ENCODE measurements at regions not wholly inside any gene's neighbourhood (a gene's known extent, or its start where the extent isn't known, plus 50 kb on each side); places are given as distances from the start of the nearest gene placed in this dataset.

- H3K27ac ChIP-seq, result no peak overlapping the region
- no peaks in the 10 kb centered on the region for H3K27me3 ChIP-seq
- H3K4me3 ChIP-seq, result no peak overlapping the region
- TF ChIP-seq POLR2A (IDR thresholded peaks at IDR 0.05), result no peak
- no peak for TF ChIP-seq CTCF (IDR thresholded peaks at IDR 0.05)
- no peaks in the 10 kb centered on the region for H3K4me1 ChIP-seq (replicated peaks in 1 of 2)
- DNase-seq, result no peak
- intact Hi-C loops (cut with DNase I), result no loop called here
- H3K36me3 ChIP-seq (replicated peaks in 1 of 2), result no peaks in the 10 kb centered on the region
- no peaks in the 10 kb centered on the region for H3K9me3 ChIP-seq (replicated peaks in 1 of 3)
Measured at GRCh38 chr4:32340591-32340990, 1620.4 kb downstream of the PCDH7 start.

GRCh38 chr4:32341342-32341741 lies 1621.2 kb downstream of the PCDH7 start:
- intact Hi-C loops (cut with DNase I), result no loop called here
- no peaks in the 10 kb centered on the region for H3K36me3 ChIP-seq (replicated peaks in 1 of 2)
- no peak overlapping the region for H3K4me3 ChIP-seq
- no peaks in the 10 kb centered on the region for H3K9me3 ChIP-seq (replicated peaks in 1 of 3)
- TF ChIP-seq CTCF (IDR thresholded peaks at IDR 0.05) (no peak), POLR2A (IDR thresholded peaks at IDR 0.05) (no peak)
- H3K4me1 ChIP-seq (replicated peaks in 1 of 2), result no peaks in the 10 kb centered on the region
- DNase-seq, result no peak
- WGBS, 4 donors, result 56 to 67% (median 62%) methylated on average over 1 of the region's 1 CpG
- H3K27me3 ChIP-seq, result no peaks in the 10 kb centered on the region
- H3K27ac ChIP-seq, result no peak overlapping the region

DNA sequence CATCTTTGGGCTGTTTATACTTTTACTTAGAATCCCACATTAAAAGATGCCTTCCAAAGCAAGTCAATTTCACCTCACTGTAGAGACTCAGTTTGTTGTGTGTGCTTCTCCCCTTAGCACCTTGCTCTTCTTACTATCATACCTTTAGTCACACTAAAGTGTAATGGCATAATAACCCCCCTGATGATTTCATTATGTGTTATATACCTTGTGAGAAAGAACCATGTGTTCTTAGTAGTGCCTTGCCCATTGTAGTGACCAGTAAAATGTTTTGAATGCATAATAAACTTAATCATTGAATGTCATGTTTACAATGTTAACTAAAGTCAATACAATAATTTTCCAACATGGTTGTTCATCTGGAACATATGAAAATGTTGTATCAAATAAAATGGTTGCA lies 1621.9 kb downstream of the PCDH7 start:
- H3K27ac ChIP-seq, result no peak overlapping the region
- DNase-seq, result no peak
- H3K36me3 ChIP-seq (replicated peaks in 1 of 2), result no peaks in the 10 kb centered on the region
- no peaks in the 10 kb centered on the region for H3K9me3 ChIP-seq (replicated peaks in 1 of 3)
- TF ChIP-seq CTCF (IDR thresholded peaks at IDR 0.05) (no peak), POLR2A (IDR thresholded peaks at IDR 0.05) (no peak)
- no peaks in the 10 kb centered on the region for H3K27me3 ChIP-seq
- intact Hi-C loops (cut with DNase I), result no loop called here
- no peak overlapping the region for H3K4me3 ChIP-seq
- H3K4me1 ChIP-seq (replicated peaks in 1 of 2), result no peaks in the 10 kb centered on the region

- Histone ChIP-seq H3K36me3 (replicated peaks in 1 of 2) (no peaks in the 10 kb centered on the region), H3K9me3 (replicated peaks in 1 of 3) (no peaks in the 10 kb centered on the region), H3K27ac (no peak overlapping the region), H3K4me3 (no peak overlapping the region), H3K27me3 (no peaks in the 10 kb centered on the region), H3K4me1 (replicated peaks in 1 of 2) (no peaks in the 10 kb centered on the region)
- DNase-seq, result no peak
- intact Hi-C loops (cut with DNase I), result no loop called here
- TF ChIP-seq POLR2A (IDR thresholded peaks at IDR 0.05) (no peak), CTCF (IDR thresholded peaks at IDR 0.05) (no peak)
- WGBS, 4 donors, result 69 to 79% (median 75%) methylated on average over 4 of the region's 4 CpGs
Measured at GRCh38 chr4:32349026-32349425, 1628.9 kb downstream of the PCDH7 start.

Measured in adrenal gland (tissue), 9 donors.